ENCODE measurements at regions not wholly inside any gene's neighbourhood (a gene's known extent, or its start where the extent isn't known, plus 50 kb on each side); places are given as distances from the start of the nearest gene placed in this dataset.

DNA sequence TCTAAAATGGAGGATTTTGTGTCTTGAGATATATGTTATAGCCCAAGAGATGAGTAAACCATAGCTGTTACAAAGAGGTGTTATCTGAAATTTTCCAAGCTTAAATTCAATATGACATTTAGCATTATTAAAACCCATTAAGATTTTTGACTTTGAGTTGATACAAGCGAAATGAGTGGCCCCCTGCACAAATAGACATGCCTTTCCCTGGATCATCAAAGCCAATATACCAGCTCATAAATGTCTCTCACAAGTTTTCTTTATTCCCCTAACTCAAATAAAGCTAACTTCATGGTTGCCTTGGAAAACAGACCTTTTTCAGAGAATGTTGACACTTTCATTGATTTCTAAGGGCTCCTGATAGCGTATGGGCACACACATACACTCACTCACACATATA lies 55.5 kb upstream of the TIAM1 start:
- H3K79me2 ChIP-seq (ENCODE audit: insufficient read depth, low read length) = no peaks in the 10 kb centered on the region
- no peak overlapping the region for H2BK12ac ChIP-seq (ENCODE audit: insufficient read length, low read depth, low read length)
- no peaks in the 10 kb centered on the region for H3K27me3 ChIP-seq (ENCODE audit: insufficient read depth, low read length)
- TF ChIP-seq, protein P1, sequence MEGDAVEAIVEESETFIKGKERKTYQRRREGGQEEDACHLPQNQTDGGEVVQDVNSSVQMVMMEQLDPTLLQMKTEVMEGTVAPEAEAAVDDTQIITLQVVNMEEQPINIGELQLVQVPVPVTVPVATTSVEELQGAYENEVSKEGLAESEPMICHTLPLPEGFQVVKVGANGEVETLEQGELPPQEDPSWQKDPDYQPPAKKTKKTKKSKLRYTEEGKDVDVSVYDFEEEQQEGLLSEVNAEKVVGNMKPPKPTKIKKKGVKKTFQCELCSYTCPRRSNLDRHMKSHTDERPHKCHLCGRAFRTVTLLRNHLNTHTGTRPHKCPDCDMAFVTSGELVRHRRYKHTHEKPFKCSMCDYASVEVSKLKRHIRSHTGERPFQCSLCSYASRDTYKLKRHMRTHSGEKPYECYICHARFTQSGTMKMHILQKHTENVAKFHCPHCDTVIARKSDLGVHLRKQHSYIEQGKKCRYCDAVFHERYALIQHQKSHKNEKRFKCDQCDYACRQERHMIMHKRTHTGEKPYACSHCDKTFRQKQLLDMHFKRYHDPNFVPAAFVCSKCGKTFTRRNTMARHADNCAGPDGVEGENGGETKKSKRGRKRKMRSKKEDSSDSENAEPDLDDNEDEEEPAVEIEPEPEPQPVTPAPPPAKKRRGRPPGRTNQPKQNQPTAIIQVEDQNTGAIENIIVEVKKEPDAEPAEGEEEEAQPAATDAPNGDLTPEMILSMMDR (conservative IDR thresholded peaks at IDR 0.05) = no peak
- no peaks in the 10 kb centered on the region for H3K9me3 ChIP-seq (ENCODE audit: control insufficient read depth, low read depth, low read length)
- no peak overlapping the region for H3K4me2 ChIP-seq (ENCODE audit: insufficient read depth, insufficient read length, low read length)
- H3K4me3 Mint-ChIP-seq = no peak overlapping the region
- H2BK5ac ChIP-seq (ENCODE audit: insufficient read length, low read length) = no peak overlapping the region
- no peaks in the 10 kb centered on the region; the same call in 1 of the 2 replicates for H3K4me1 ChIP-seq (ENCODE audit: insufficient read depth, low read length)
- no peak overlapping the region for H4K91ac ChIP-seq (ENCODE audit: insufficient read length, low read depth, low read length)
- no peak overlapping the region for H3K9ac ChIP-seq (ENCODE audit: extremely low read depth, insufficient read length, low read length)
- H3K14ac ChIP-seq (ENCODE audit: insufficient read depth, low read length) = no peak overlapping the region
- H3K4ac ChIP-seq (ENCODE audit: low read depth, low read length) = no peak overlapping the region
- H4K20me1 ChIP-seq (ENCODE audit: control insufficient read depth, insufficient read depth, insufficient read length) = no peaks in the 10 kb centered on the region
- H3K27me3 Mint-ChIP-seq (ENCODE audit: low read depth) = no peaks in the 10 kb centered on the region
- no peaks in the 10 kb centered on the region for H3K79me1 ChIP-seq (ENCODE audit: insufficient read depth, low read depth, low read length, poor library complexity, severe bottlenecking)
- no peak overlapping the region for H3K56ac ChIP-seq (ENCODE audit: insufficient read length, low read depth, low read length)
- no peak overlapping the region for H2AK5ac ChIP-seq (ENCODE audit: insufficient read length, low read length)
- WGBS (ENCODE audit: extremely low coverage, insufficient read length, low lambda C conversion rate) = no CpG with 5 or more reads among the region's 2 CpGs
- peaks cover 17 to 21% of the 10 kb centered on the region in 2 experiments for H3K4me1 Mint-ChIP-seq
- no peak for DNase-seq
- no peak overlapping the region for H4K8ac ChIP-seq (replicated peaks; ENCODE audit: insufficient read length, low read depth, low read length)
- no peaks in the 10 kb centered on the region for H3K36me3 Mint-ChIP-seq (ENCODE audit: insufficient read depth in 1 of 3, low read depth in 3 of 3)
- H3K9me3 Mint-ChIP-seq = no peaks in the 10 kb centered on the region
- H3K23me2 ChIP-seq (ENCODE audit: insufficient read length, low read depth, low read length, poor library complexity, severe bottlenecking) = no peaks in the 10 kb centered on the region
- no peak overlapping the region for H2BK120ac ChIP-seq (ENCODE audit: low read depth, low read length, poor library complexity, severe bottlenecking)
- H4K5ac ChIP-seq (ENCODE audit: insufficient read length, low read depth, low read length) = no peak overlapping the region
- H2BK15ac ChIP-seq (ENCODE audit: low read depth, low read length) = no peak overlapping the region
- H3K23ac ChIP-seq (ENCODE audit: insufficient read length, low read depth, low read length) = no peak overlapping the region
- H3K18ac ChIP-seq (ENCODE audit: insufficient read length, low read depth, low read length) = no peak overlapping the region
- no peak overlapping the region for H2BK20ac ChIP-seq (ENCODE audit: low read depth, low read length, poor library complexity, severe bottlenecking)
- H3K27ac Mint-ChIP-seq = no peak overlapping the region; a peak in 1 of 7 replicates
- no peak overlapping the region for H3T11ph ChIP-seq (ENCODE audit: low read length)
- H2AFZ ChIP-seq (ENCODE audit: low read length) = no peak overlapping the region
- H3K27ac ChIP-seq (ENCODE audit: insufficient read length, low read depth, low read length) = no peak overlapping the region
